ENCODE measurements at regions not wholly inside any gene's neighbourhood (a gene's known extent, or its start where the extent isn't known, plus 50 kb on each side); places are given as distances from the start of the nearest gene placed in this dataset.

DNA sequence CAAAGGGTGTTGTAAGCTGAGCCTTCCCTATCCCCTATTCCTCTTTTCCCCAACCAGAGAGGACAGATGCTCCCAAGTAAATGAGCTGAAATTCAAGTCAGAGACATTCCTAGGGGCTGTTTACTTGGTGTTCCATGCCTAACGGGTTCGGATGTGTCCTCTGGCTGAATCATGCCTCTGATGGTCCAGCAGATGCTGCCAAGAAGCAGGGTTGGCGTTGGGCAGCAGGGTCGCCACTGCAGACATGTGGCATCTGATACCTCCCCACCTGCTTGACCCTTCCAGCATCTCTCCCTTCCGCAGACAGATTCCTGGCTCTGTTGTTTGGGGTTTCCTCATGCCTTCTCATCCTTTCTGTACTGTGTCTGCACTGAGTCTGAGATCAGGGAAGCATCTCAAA lies 108.3 kb downstream of the HNRNPLL start:
- Histone ChIP-seq H3K4me2 (ENCODE audit: low read length) (no peak overlapping the region), H3K36me3 (ENCODE audit: control insufficient read depth, low read length) (no peaks in the 10 kb centered on the region), H3K9me3 (ENCODE audit: control insufficient read depth, insufficient read depth, low read length) (no peaks in the 10 kb centered on the region), H3K9me2 (replicated peaks; ENCODE audit: control insufficient read depth, low read length) (no peaks in the 10 kb centered on the region), H3K27me3 (ENCODE audit: control insufficient read depth, low read length) (peaks cover 33% of the 10 kb centered on the region), H3K4me1 (ENCODE audit: control insufficient read depth, low read length) (peaks cover 20% of the 10 kb centered on the region), H3K79me2 (ENCODE audit: control insufficient read depth, low read length) (no peaks in the 10 kb centered on the region), H3K4me3 (ENCODE audit: low read length) (no peak overlapping the region), H3F3A (ENCODE audit: control insufficient read depth, insufficient read depth) (peaks cover 4% of the 10 kb centered on the region; the same call in 1 of the 2 replicates), H3K27ac (ENCODE audit: low read depth, low read length) (no peak overlapping the region), H4K20me1 (ENCODE audit: control insufficient read depth, insufficient read depth, low read depth, low read length) (no peaks in the 10 kb centered on the region)
- TF ChIP-seq EZH2phosphoT487 (IDR thresholded peaks at IDR 0.05; ENCODE audit: borderline replicate concordance, low read length) (no peak), CTCF (IDR thresholded peaks at IDR 0.05; ENCODE audit: low read depth, low read length, poor library complexity, severe bottlenecking) (no peak)

DNA sequence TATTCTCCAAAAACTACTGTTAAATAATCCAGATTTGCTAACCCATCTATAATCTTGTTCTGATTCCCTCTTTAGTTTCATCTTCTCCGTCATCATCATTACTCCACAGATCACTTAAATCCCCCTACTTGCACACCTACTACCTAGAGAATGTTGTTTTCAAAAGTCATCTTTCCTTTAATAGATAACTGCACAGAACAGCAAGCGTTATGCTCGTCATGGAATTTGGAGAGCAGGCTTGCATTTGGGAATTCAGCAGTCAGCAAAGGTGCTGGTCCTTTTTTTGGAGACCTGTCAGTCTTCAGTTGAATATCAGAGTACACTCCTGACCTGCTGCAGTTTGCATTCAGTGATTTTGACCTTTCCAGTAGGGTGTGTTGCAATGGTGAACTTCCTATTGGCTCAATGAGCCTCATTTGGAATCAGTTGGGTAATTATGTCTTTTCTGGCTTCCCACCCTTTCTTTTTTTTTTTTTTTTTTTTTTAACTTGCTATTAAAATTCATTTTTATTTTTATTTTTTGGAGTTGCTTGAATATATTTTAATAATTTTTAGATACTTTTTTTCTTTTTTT lies 110.6 kb downstream of the HNRNPLL start:
- no peaks in the 10 kb centered on the region for H4K20me1 ChIP-seq (ENCODE audit: control insufficient read depth, insufficient read depth, low read depth, low read length)
- no peaks in the 10 kb centered on the region for H3K9me3 ChIP-seq (ENCODE audit: control insufficient read depth, insufficient read depth, low read length)
- H3K27me3 ChIP-seq (ENCODE audit: control insufficient read depth, low read length), result peaks cover 31% of the 10 kb centered on the region
- TF ChIP-seq CTCF (IDR thresholded peaks at IDR 0.05; ENCODE audit: low read depth, low read length, poor library complexity, severe bottlenecking) (no peak), EZH2phosphoT487 (IDR thresholded peaks at IDR 0.05; ENCODE audit: borderline replicate concordance, low read length) (no peak)
- H3K9me2 ChIP-seq (replicated peaks; ENCODE audit: control insufficient read depth, low read length), result no peaks in the 10 kb centered on the region
- H3K36me3 ChIP-seq (ENCODE audit: control insufficient read depth, low read length), result no peaks in the 10 kb centered on the region
- no peak overlapping the region for H3K27ac ChIP-seq (ENCODE audit: low read depth, low read length)
- H3F3A ChIP-seq (ENCODE audit: control insufficient read depth, insufficient read depth), result no peaks in the 10 kb centered on the region
- no peaks in the 10 kb centered on the region for H3K79me2 ChIP-seq (ENCODE audit: control insufficient read depth, low read length)
- H3K4me2 ChIP-seq (ENCODE audit: low read length), result no peak overlapping the region
- no peak overlapping the region for H3K4me3 ChIP-seq (ENCODE audit: low read length)
- no peaks in the 10 kb centered on the region for H3K4me1 ChIP-seq (ENCODE audit: control insufficient read depth, low read length)

- H3F3A ChIP-seq (ENCODE audit: control insufficient read depth, insufficient read depth), result no peaks in the 10 kb centered on the region
- TF ChIP-seq EZH2phosphoT487 (IDR thresholded peaks at IDR 0.05; ENCODE audit: borderline replicate concordance, low read length) (no peak), CTCF (IDR thresholded peaks at IDR 0.05; ENCODE audit: low read depth, low read length, poor library complexity, severe bottlenecking) (no peak)
- no peak overlapping the region for H3K4me3 ChIP-seq (ENCODE audit: low read length)
- no peaks in the 10 kb centered on the region for H3K9me3 ChIP-seq (ENCODE audit: control insufficient read depth, insufficient read depth, low read length)
- no peaks in the 10 kb centered on the region for H3K4me1 ChIP-seq (ENCODE audit: control insufficient read depth, low read length)
- peaks cover 24% of the 10 kb centered on the region for H3K27me3 ChIP-seq (ENCODE audit: control insufficient read depth, low read length)
- no peak overlapping the region for H3K4me2 ChIP-seq (ENCODE audit: low read length)
- H3K27ac ChIP-seq (ENCODE audit: low read depth, low read length), result no peak overlapping the region
- H4K20me1 ChIP-seq (ENCODE audit: control insufficient read depth, insufficient read depth, low read depth, low read length), result no peaks in the 10 kb centered on the region
- no peaks in the 10 kb centered on the region for H3K79me2 ChIP-seq (ENCODE audit: control insufficient read depth, low read length)
- H3K9me2 ChIP-seq (replicated peaks; ENCODE audit: control insufficient read depth, low read length), result no peaks in the 10 kb centered on the region
- H3K36me3 ChIP-seq (ENCODE audit: control insufficient read depth, low read length), result no peaks in the 10 kb centered on the region
These were observed 111.3 kb downstream of the HNRNPLL start for GRCh38 chr2:38491436-38491835.
